B cell (primary cell): ENCODE measurements at regions not wholly inside any gene's neighbourhood (a gene's known extent, or its start where the extent isn't known, plus 50 kb on each side); places are given as distances from the start of the nearest gene placed in this dataset.

Source experiments
- ATAC-seq: fragments of 200-7000 bp; cut with Tn5 transposase; one replicate; pipeline ENCODE4 v1.10.0; 2021; ENCODE audit warnings: low read depth, mild to moderate bottlenecking, moderate number of reproducible peaks, moderate library complexity
- CTCF ChIA-PET: fragments of 350-600 bp; sonication (Branson Sonifier 250); formaldehyde crosslinking; loops from one replicate; lab custom pipeline; 2021; ENCODE audit warnings: antibody characterized with exemption, inconsistent platforms; lab: Charles Lee
- POLR2A ChIA-PET: fragments of 350-600 bp; sonication (Branson Sonifier 250); formaldehyde crosslinking; loops from one replicate; lab custom pipeline; 2021; ENCODE audit warnings: antibody characterized with exemption; lab: Charles Lee
- DNase-seq: peaks from one replicate; pipeline ENCODE4 v3.0.0; 2013
- H2AFZ ChIP-seq: 2 replicates; pipeline ENCODE4 v1.6.1; 2012; ENCODE audit warnings: mild to moderate bottlenecking, low read depth, low read length; ENCODE audit not compliant: insufficient read depth, poor library complexity, severe bottlenecking
- H3K27ac ChIP-seq, 2 donors: 1 replicate in 1 of 2; 2 replicates in 1 of 2; pipeline ENCODE4 v1.5.1; 2012 to 2013; ENCODE audit warnings: low read length in 2 of 2, mild to moderate bottlenecking in 2 of 2, moderate library complexity in 1 of 2
- H3K27me3 ChIP-seq, 4 experiments: fragments of 200-600 bp in 1 of 4; sonication (generic) in 1 of 4; replicated peaks in 1 of 4; 1 replicate in 2 of 4; 2 replicates in 2 of 4; pipeline versions ENCODE4 v1.6.1 to v1.7.0; 2013 to 2016; ENCODE audit warnings: low read length in 3 of 4, mild to moderate bottlenecking in 2 of 4, mixed read lengths in 1 of 4, moderate library complexity in 1 of 4; ENCODE audit not compliant: insufficient read depth in 4 of 4, control insufficient read depth in 3 of 4; ENCODE audit errors: control extremely low read depth in 1 of 4
- H3K36me3 ChIP-seq, 2 experiments: replicated peaks in 1 of 2; 1 replicate in 1 of 2; 2 replicates in 1 of 2; pipeline versions ENCODE4 v1.6.1 to v1.7.1; 2013; ENCODE audit warnings: low read length in 1 of 2; ENCODE audit not compliant: insufficient read depth in 2 of 2, control insufficient read depth in 1 of 2; ENCODE audit errors: control extremely low read depth in 1 of 2, extremely low read depth in 1 of 2
- H3K4me1 ChIP-seq, 2 donors: fragments of 200-600 bp in 1 of 2; sonication (generic) in 1 of 2; 1 replicate in 1 of 2; 2 replicates in 1 of 2; pipeline versions ENCODE4 v1.5.1 to v1.6.1; 2013 to 2017; ENCODE audit warnings: low read length in 2 of 2; ENCODE audit not compliant: control insufficient read depth in 2 of 2, insufficient read depth in 2 of 2
- H3K4me2 ChIP-seq: replicated peaks from 2 replicates; pipeline ENCODE3; 2012; ENCODE audit warnings: mild to moderate bottlenecking, low read depth, low read length; ENCODE audit not compliant: poor library complexity, severe bottlenecking
- H3K4me3 ChIP-seq, 5 experiments: fragments of 200-600 bp in 1 of 5; sonication (generic) in 1 of 5; 1 replicate in 3 of 5; 2 replicates in 2 of 5; pipeline versions ENCODE4 v1.5.1 to v1.7.0; 2011 to 2016; ENCODE audit warnings: low read length in 4 of 5, mild to moderate bottlenecking in 4 of 5, low read depth in 2 of 5, control low read depth in 1 of 5, moderate library complexity in 1 of 5; ENCODE audit not compliant: insufficient read depth in 1 of 5; ENCODE audit errors: control extremely low read depth in 1 of 5, extremely low read depth in 1 of 5
- H3K79me2 ChIP-seq: fragments of 200-600 bp; sonication (generic); one replicate; pipeline ENCODE4 v1.6.0; 2016; ENCODE audit warnings: low read length; ENCODE audit not compliant: control insufficient read depth, insufficient read depth
- H3K9ac ChIP-seq: fragments of 200-600 bp; sonication (generic); 2 replicates; pipeline ENCODE4 v1.6.1; 2017; ENCODE audit warnings: mild to moderate bottlenecking, low read length, moderate library complexity
- H3K9me3 ChIP-seq, 3 donors: one replicate each; pipeline versions ENCODE4 v1.6.1 to v1.7.1; 2013; ENCODE audit warnings: low read length in 2 of 3; ENCODE audit not compliant: control insufficient read depth in 2 of 3, insufficient read depth in 1 of 3; ENCODE audit errors: control extremely low read depth in 1 of 3
- H4K20me1 ChIP-seq: 2 replicates; pipeline ENCODE4 v1.6.0; 2012; ENCODE audit warnings: mild to moderate bottlenecking, low read length; ENCODE audit not compliant: insufficient read depth, control insufficient read depth, poor library complexity, severe bottlenecking
- H3K27ac Mint-ChIP-seq: one replicate; pipeline ENCODE4 v1.8.0; 2021; ENCODE audit warnings: mixed read lengths
- H3K27me3 Mint-ChIP-seq: one replicate; pipeline ENCODE4 v1.8.0; 2021; ENCODE audit warnings: mixed read lengths
- H3K4me1 Mint-ChIP-seq: one replicate; pipeline ENCODE4 v1.8.0; 2021; ENCODE audit warnings: mixed read lengths
- H3K4me3 Mint-ChIP-seq: one replicate; pipeline ENCODE4 v1.8.0; 2021; ENCODE audit warnings: mixed read lengths
- H3K9me3 Mint-ChIP-seq: one replicate; pipeline ENCODE4 v1.8.0; 2022; ENCODE audit warnings: mixed read lengths; ENCODE audit not compliant: insufficient read depth
- EZH2 ChIP-seq: IDR thresholded peaks from 2 replicates; pipeline ENCODE4 v1.6.1; 2012; ENCODE audit warnings: borderline replicate concordance, low read depth, mild to moderate bottlenecking, moderate library complexity, low read length; ENCODE audit not compliant: insufficient read depth, poor library complexity, severe bottlenecking
- WGBS: methylation state at CpG from one replicate; pipeline ENCODE4 v1.1.5; 2013; ENCODE audit warnings: missing lambda C conversion rate; ENCODE audit not compliant: insufficient coverage; 5-methylcytosine and 5-hydroxymethylcytosine counted together
- intact Hi-C: fragments of 100-400 bp; cut with micrococcal nuclease; formaldehyde crosslinking; loops from one replicate; pipeline ENCODE4 v1.10.0; 2022
- TF ChIP-seq, protein P1 (sequence below): fragments of 200-600 bp; IDR thresholded peaks from one replicate; pipeline ENCODE4 v1.8.0; 2022; ENCODE audit warnings: antibody characterized with exemption, mild to moderate bottlenecking

DNA sequence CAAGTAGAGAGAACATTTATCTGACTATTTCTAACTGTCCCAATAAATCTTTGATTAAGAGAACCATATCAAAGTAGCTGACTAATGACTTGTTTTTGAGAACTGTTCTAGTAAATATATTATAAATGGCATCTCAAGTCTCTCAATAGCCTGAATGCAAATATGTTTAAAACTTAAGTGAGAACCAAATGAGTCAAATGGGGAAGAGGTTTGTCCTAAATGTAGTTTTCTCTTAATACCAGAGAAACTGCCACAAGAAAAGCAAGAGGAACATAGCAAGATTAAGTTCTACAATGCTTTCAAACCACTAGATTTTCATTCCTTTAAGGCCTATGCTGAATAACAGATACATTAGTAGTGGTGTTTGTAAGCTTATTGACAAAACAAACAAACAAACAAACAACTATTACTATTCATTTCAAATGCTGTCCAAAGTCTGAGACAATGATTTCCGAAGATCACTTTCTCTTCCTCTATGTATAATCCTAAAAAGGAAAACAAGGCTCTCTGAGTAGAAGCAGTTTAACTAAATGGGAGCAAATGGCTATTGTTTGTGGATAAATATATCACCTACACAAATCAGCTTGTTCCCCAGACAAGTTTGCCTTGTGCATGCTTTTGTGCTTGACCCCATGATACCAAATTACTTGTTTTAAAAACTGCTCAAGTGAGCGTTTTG lies 408.4 kb upstream of the EMCN start:
- Histone ChIP-seq H3K9ac (no peak overlapping the region), H3K4me2 (no peak overlapping the region), H3K36me3 (no peaks in the 10 kb centered on the region), H3K27me3 (no peaks in the 10 kb centered on the region), H3K27ac (no peak overlapping the region), H4K20me1 (no peaks in the 10 kb centered on the region), H3K9me3 (no peaks in the 10 kb centered on the region), H3K4me1 (no peaks in the 10 kb centered on the region), H3K4me3 (no peak overlapping the region), H2AFZ (no peak overlapping the region), H3K79me2 (no peaks in the 10 kb centered on the region)
- DNase-seq = no peak
- Mint-ChIP-seq H3K4me3 (no peak overlapping the region), H3K27me3 (no peaks in the 10 kb centered on the region), H3K9me3 (peaks cover 2% of the 10 kb centered on the region), H3K4me1 (peaks cover 2% of the 10 kb centered on the region), H3K27ac (no peak overlapping the region)
- intact Hi-C loops = no loop called here
- TF ChIP-seq, protein P1, sequence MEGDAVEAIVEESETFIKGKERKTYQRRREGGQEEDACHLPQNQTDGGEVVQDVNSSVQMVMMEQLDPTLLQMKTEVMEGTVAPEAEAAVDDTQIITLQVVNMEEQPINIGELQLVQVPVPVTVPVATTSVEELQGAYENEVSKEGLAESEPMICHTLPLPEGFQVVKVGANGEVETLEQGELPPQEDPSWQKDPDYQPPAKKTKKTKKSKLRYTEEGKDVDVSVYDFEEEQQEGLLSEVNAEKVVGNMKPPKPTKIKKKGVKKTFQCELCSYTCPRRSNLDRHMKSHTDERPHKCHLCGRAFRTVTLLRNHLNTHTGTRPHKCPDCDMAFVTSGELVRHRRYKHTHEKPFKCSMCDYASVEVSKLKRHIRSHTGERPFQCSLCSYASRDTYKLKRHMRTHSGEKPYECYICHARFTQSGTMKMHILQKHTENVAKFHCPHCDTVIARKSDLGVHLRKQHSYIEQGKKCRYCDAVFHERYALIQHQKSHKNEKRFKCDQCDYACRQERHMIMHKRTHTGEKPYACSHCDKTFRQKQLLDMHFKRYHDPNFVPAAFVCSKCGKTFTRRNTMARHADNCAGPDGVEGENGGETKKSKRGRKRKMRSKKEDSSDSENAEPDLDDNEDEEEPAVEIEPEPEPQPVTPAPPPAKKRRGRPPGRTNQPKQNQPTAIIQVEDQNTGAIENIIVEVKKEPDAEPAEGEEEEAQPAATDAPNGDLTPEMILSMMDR = no peak
- TF ChIP-seq EZH2 = no peak
- WGBS = no CpG with 5 or more reads among the region's 2 CpGs
- no peak for ATAC-seq
- ChIA-PET CTCF (no interaction called here), POLR2A (no interaction called here)

DNA sequence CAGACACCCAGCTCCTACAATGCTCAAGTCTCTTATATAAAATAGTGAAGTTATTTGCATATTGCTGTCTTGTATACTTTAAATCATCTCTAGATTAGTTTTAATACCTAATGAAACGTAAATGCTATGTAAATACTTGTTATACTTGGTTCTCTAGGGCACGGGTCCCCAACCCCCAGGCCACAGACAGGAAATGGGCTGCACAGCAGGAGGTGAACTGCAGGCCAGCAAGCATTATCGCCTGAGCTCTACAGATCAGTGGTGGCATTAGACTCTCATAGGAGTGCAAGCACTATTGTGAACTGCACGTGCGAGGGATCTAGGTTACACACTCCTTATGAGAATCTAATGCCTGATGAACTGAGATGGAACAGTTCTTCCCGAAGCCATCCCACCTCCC lies 395.9 kb upstream of the EMCN start:
- Histone ChIP-seq H3K9me3 (peaks cover 0 to 1% (median 0%) of the 10 kb centered on the region in 3 donors), H3K36me3 (no peaks in the 10 kb centered on the region), H3K4me3 (no peak overlapping the region), H2AFZ (no peak overlapping the region), H3K79me2 (no peaks in the 10 kb centered on the region), H3K27me3 (no peaks in the 10 kb centered on the region), H4K20me1 (no peaks in the 10 kb centered on the region), H3K4me2 (no peak overlapping the region), H3K9ac (no peak overlapping the region), H3K4me1 (no peaks in the 10 kb centered on the region), H3K27ac (no peak overlapping the region)
- peaks cover 4% of the 10 kb centered on the region for H3K27me3 Mint-ChIP-seq
- DNase-seq (no peak), ATAC-seq (no peak)
- WGBS = 43% methylated on average over 2 of the region's 6 CpGs
- H3K4me1 Mint-ChIP-seq = no peaks in the 10 kb centered on the region
- TF ChIP-seq, protein P1 = no peak
- TF ChIP-seq EZH2 = no peak
- CTCF ChIA-PET = no interaction called here
- POLR2A ChIA-PET = no interaction called here
- H3K9me3 Mint-ChIP-seq = no peaks in the 10 kb centered on the region
- H3K4me3 Mint-ChIP-seq = no peak overlapping the region
- intact Hi-C loops = no loop called here
- H3K27ac Mint-ChIP-seq = no peak overlapping the region
